ENCODE measurements at regions not wholly inside any gene's neighbourhood (a gene's known extent, or its start where the extent isn't known, plus 50 kb on each side); places are given as distances from the start of the nearest gene placed in this dataset.

DNA sequence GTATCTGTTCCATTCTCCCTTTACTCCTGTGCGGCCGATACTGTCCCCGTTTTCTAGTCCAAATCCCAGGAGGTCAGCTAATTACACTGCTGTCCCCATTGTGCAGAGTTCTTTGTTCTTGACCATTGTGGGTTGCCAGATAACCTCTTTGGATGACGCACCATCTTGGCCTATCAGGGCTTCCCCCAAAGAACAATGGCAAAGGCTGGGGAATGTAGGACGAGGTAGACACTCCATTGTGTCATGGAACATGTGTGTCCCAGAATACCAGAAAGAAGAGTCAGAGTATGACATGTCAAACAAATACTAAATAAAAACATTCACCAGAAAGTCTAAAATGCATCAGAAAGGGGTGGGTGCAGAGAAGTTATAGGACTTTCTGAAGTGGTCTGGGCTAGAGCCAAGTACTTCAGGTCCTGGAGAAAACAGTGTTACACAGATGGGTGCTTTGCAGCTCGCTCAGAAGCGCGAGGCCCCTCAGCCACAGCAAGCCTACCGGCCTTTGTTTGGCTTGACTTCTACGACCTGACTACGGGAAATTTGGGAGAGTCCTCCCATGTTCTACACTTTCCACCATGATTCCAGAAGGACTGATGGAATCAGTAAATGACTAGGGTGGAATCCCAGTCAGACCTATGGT, 83.2 kb upstream of the SSBP2 start:
- TF ChIP-seq NANOG (IDR thresholded peaks at IDR 0.05; ENCODE audit: borderline replicate concordance) (no peak), ETS1 (IDR thresholded peaks at IDR 0.05) (no peak), ZNF462 (CRISPR knock-in tag; IDR thresholded peaks at IDR 0.05) (no peak), JUNB (IDR thresholded peaks at IDR 0.05; ENCODE audit: unreplicated experiment) (no peak), CREB1 (CRISPR knock-in tag; IDR thresholded peaks at IDR 0.05; ENCODE audit: low read depth) (no peak), ZNF114 (CRISPR knock-in tag; IDR thresholded peaks at IDR 0.05) (no peak), EZH2 (IDR thresholded peaks at IDR 0.05; ENCODE audit: low read depth, unreplicated experiment) (no peak), POLR2AphosphoS5 (IDR thresholded peaks at IDR 0.05; ENCODE audit: low read depth) (no peak), EZH2phosphoT487 (IDR thresholded peaks at IDR 0.05; ENCODE audit: unreplicated experiment) (no peak), STAT1 (IDR thresholded peaks at IDR 0.05; ENCODE audit: unreplicated experiment) (no peak), ZNF331 (CRISPR knock-in tag; IDR thresholded peaks at IDR 0.05; ENCODE audit: low read depth) (no peak)
- TF ChIP-seq, protein P1, sequence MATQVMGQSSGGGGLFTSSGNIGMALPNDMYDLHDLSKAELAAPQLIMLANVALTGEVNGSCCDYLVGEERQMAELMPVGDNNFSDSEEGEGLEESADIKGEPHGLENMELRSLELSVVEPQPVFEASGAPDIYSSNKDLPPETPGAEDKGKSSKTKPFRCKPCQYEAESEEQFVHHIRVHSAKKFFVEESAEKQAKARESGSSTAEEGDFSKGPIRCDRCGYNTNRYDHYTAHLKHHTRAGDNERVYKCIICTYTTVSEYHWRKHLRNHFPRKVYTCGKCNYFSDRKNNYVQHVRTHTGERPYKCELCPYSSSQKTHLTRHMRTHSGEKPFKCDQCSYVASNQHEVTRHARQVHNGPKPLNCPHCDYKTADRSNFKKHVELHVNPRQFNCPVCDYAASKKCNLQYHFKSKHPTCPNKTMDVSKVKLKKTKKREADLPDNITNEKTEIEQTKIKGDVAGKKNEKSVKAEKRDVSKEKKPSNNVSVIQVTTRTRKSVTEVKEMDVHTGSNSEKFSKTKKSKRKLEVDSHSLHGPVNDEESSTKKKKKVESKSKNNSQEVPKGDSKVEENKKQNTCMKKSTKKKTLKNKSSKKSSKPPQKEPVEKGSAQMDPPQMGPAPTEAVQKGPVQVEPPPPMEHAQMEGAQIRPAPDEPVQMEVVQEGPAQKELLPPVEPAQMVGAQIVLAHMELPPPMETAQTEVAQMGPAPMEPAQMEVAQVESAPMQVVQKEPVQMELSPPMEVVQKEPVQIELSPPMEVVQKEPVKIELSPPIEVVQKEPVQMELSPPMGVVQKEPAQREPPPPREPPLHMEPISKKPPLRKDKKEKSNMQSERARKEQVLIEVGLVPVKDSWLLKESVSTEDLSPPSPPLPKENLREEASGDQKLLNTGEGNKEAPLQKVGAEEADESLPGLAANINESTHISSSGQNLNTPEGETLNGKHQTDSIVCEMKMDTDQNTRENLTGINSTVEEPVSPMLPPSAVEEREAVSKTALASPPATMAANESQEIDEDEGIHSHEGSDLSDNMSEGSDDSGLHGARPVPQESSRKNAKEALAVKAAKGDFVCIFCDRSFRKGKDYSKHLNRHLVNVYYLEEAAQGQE (IDR thresholded peaks at IDR 0.05; ENCODE audit: unreplicated experiment) = no peak
- TF ChIP-seq, protein P2, sequence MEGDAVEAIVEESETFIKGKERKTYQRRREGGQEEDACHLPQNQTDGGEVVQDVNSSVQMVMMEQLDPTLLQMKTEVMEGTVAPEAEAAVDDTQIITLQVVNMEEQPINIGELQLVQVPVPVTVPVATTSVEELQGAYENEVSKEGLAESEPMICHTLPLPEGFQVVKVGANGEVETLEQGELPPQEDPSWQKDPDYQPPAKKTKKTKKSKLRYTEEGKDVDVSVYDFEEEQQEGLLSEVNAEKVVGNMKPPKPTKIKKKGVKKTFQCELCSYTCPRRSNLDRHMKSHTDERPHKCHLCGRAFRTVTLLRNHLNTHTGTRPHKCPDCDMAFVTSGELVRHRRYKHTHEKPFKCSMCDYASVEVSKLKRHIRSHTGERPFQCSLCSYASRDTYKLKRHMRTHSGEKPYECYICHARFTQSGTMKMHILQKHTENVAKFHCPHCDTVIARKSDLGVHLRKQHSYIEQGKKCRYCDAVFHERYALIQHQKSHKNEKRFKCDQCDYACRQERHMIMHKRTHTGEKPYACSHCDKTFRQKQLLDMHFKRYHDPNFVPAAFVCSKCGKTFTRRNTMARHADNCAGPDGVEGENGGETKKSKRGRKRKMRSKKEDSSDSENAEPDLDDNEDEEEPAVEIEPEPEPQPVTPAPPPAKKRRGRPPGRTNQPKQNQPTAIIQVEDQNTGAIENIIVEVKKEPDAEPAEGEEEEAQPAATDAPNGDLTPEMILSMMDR (conservative IDR thresholded peaks at IDR 0.05; ENCODE audit: low read depth in 2 of 2) = no peak
- Histone ChIP-seq H2AFZ (peak overlapping the region; percentile 74), H4K20me1 (replicated peaks; ENCODE audit: insufficient read depth) (no peaks in the 10 kb centered on the region), H3F3A (replicated peaks; ENCODE audit: low read depth) (no peaks in the 10 kb centered on the region), H3K27ac (ENCODE audit: low read depth) (no peak overlapping the region), H3K36me3 (ENCODE audit: insufficient read depth) (no peaks in the 10 kb centered on the region), H3K4me3 (no peak overlapping the region), H3K79me2 (replicated peaks; ENCODE audit: insufficient read depth) (no peaks in the 10 kb centered on the region), H3K4me2 (no peak overlapping the region), H3K4me1 (ENCODE audit: insufficient read depth) (peaks cover 20% of the 10 kb centered on the region; the same call in 1 of the 2 replicates), H3K9me2 (ENCODE audit: insufficient read depth) (peaks cover 14% of the 10 kb centered on the region; the same call in 1 of the 2 replicates), H3K27me3 (ENCODE audit: insufficient read depth) (no peaks in the 10 kb centered on the region)
- H3K4me1 Mint-ChIP-seq = peaks cover 14% of the 10 kb centered on the region
- H3K36me3 Mint-ChIP-seq (ENCODE audit: low read depth) = no peaks in the 10 kb centered on the region
- DNase-seq (ENCODE audit: low spot score) (no peak), ATAC-seq (no peak)
- no peaks in the 10 kb centered on the region for H3K9me3 Mint-ChIP-seq
- no peak overlapping the region for H3K27ac Mint-ChIP-seq
- H3K4me3 Mint-ChIP-seq = no peak overlapping the region
- peaks cover 2% of the 10 kb centered on the region for H3K27me3 Mint-ChIP-seq (ENCODE audit: insufficient read depth, low read depth, poor library complexity)

All from GM23338 (cell line).